ENCODE measurements at regions not wholly inside any gene's neighbourhood (a gene's known extent, or its start where the extent isn't known, plus 50 kb on each side); places are given as distances from the start of the nearest gene placed in this dataset.

- Histone ChIP-seq H2AFZ (ENCODE audit: control insufficient read depth, low read depth, low read length) (no peak overlapping the region), H3K9ac (ENCODE audit: control insufficient read depth, insufficient read depth, low read length) (no peak overlapping the region), H3K36me3 (ENCODE audit: control insufficient read depth in 2 of 2, insufficient read depth in 2 of 2, low read length in 1 of 2) (no peaks in the 10 kb centered on the region), H3K9me3 (replicated peaks; ENCODE audit: control insufficient read depth, insufficient read depth, low read length) (no peaks in the 10 kb centered on the region), H3K4me3 (no peak overlapping the region), H3K27ac (ENCODE audit: control insufficient read depth, insufficient read depth) (no peak overlapping the region), H3K4me1 (ENCODE audit: control insufficient read depth, insufficient read depth, low read length) (no peaks in the 10 kb centered on the region), H3K4me2 (ENCODE audit: control insufficient read depth, insufficient read depth) (no peak overlapping the region), H4K20me1 (ENCODE audit: control insufficient read depth, insufficient read depth) (no peaks in the 10 kb centered on the region), H3K27me3 (replicated peaks in 1 of 2; ENCODE audit: control insufficient read depth in 2 of 2, insufficient read depth in 2 of 2, low read length in 1 of 2) (no peaks in the 10 kb centered on the region; a peak in 1 of 4 replicates), H3K79me2 (ENCODE audit: control insufficient read depth, insufficient read depth, low read length) (no peaks in the 10 kb centered on the region)
- 18% methylated on average over 3 of the region's 3 CpGs for WGBS (ENCODE audit: insufficient coverage, insufficient replicate concordance, low lambda C conversion rate, missing lambda C conversion rate)
- RAD21 ChIA-PET (ENCODE audit: unreplicated experiment): no interaction called here
- intact Hi-C loops (cut with micrococcal nuclease; ENCODE audit: unreplicated experiment) (no loop called here), in situ Hi-C loops (cut with MboI) (no loop called here)
- FAIRE-seq (no peak), ATAC-seq (no peak), DNase-seq (ENCODE audit: low read depth, low spot score) (no peak)
- POLR2A ChIA-PET: interaction anchor here (0.6 kb wide), 1 partner anchor 380 kb away, joined by 4 read pairs; no protein-coding TSS in a partner anchor
- BruUV-seq (replicated peaks): no TSS peak
- SMC1A ChIA-PET (ENCODE audit: uncharacterized antibody, unreplicated experiment): interaction anchor here (0.6 to 1.3 kb wide), 2 partner anchors 59 to 511 kb away, joined by 3 read pairs; no protein-coding TSS in a partner anchor
- CTCF ChIA-PET: no interaction called here
- TF ChIP-seq ZSCAN29 (IDR thresholded peaks at IDR 0.05) (no peak), RAD51 (IDR thresholded peaks at IDR 0.05) (no peak), RBBP5 (conservative IDR thresholded peaks at IDR 0.05) (no peak), TBL1XR1 (IDR thresholded peaks at IDR 0.05; ENCODE audit: low read depth, low read length) (no peak), POU2F2 (IDR thresholded peaks at IDR 0.05; ENCODE audit: borderline replicate concordance, low read depth, low read length) (no peak), CEBPZ (IDR thresholded peaks at IDR 0.05; ENCODE audit: low read depth, low read length) (no peak), ZNF274 (IDR thresholded peaks at IDR 0.05; ENCODE audit: insufficient read depth, insufficient read length) (no peak), MTA3 (IDR thresholded peaks at IDR 0.05; ENCODE audit: borderline replicate concordance, low read length) (no peak), ZNF24 (IDR thresholded peaks at IDR 0.05) (no peak)
Observed at GRCh38 chr6:121885399-121886152, 450.1 kb downstream of the GJA1 start.

Measured in GM12878 (cell line).